DOHH2 (cell line): ENCODE measurements at regions not wholly inside any gene's neighbourhood (a gene's known extent, or its start where the extent isn't known, plus 50 kb on each side); places are given as distances from the start of the nearest gene placed in this dataset.

Experiments used
- EZH2phosphoT487 ChIP-seq: fragments of 200-600 bp; sonication (generic); IDR thresholded peaks from 2 replicates; pipeline ENCODE4 v1.6.1; 2017; ENCODE audit warnings: borderline replicate concordance, mild to moderate bottlenecking, antibody characterized with exemption, low read length, moderate library complexity, mixed read lengths
- TF ChIP-seq, protein P1 (sequence below): fragments of 200-600 bp; sonication (generic); IDR thresholded peaks from one replicate; pipeline ENCODE4 v1.5.1; 2014; ENCODE audit warnings: antibody characterized with exemption, mild to moderate bottlenecking, low read depth, low read length; ENCODE audit not compliant: poor library complexity, severe bottlenecking

DNA sequence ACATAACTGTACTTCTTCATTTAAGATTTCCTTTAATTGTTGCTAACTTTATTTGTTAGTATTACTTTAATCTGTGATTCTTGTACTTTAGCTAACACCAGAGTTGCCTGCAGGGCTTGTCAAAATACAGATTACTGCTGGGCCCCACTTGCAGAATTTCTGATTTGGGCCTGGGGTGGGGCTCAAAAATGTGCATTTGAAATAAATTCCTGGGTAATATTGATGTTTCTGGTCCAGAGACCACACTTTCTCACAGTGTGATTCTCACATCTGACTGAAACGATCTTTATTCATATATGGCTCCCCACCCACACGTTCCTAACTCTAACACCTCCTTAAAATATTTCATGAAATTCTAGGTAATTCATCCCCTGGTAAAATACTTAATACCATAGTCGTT, 452.6 kb upstream of the ACVR2A start:
- TF ChIP-seq, protein P1, sequence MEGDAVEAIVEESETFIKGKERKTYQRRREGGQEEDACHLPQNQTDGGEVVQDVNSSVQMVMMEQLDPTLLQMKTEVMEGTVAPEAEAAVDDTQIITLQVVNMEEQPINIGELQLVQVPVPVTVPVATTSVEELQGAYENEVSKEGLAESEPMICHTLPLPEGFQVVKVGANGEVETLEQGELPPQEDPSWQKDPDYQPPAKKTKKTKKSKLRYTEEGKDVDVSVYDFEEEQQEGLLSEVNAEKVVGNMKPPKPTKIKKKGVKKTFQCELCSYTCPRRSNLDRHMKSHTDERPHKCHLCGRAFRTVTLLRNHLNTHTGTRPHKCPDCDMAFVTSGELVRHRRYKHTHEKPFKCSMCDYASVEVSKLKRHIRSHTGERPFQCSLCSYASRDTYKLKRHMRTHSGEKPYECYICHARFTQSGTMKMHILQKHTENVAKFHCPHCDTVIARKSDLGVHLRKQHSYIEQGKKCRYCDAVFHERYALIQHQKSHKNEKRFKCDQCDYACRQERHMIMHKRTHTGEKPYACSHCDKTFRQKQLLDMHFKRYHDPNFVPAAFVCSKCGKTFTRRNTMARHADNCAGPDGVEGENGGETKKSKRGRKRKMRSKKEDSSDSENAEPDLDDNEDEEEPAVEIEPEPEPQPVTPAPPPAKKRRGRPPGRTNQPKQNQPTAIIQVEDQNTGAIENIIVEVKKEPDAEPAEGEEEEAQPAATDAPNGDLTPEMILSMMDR, result no peak
- TF ChIP-seq EZH2phosphoT487, result no peak
